HAP-1 (cell line): ENCODE measurements at regions not wholly inside any gene's neighbourhood (a gene's known extent, or its start where the extent isn't known, plus 50 kb on each side); places are given as distances from the start of the nearest gene placed in this dataset.

Experiments used
- DNase-seq, 2 experiments: peaks; one replicate each; pipeline ENCODE4 v3.0.0-alpha.2; 2016 to 2020; ENCODE audit warnings: low spot score in 2 of 2
- H3K27me3 ChIP-seq: fragments of 250-450 bp; sonication (Bioruptor Pico); 2 replicates; pipeline ENCODE4 v1.5.1; 2020; ENCODE audit warnings: low read depth, mild to moderate bottlenecking, moderate library complexity
- H3K36me3 ChIP-seq: fragments of 250-450 bp; sonication (Bioruptor Pico); replicated peaks from 2 replicates; pipeline ENCODE4 v1.5.1; 2020; ENCODE audit warnings: mild to moderate bottlenecking
- H3K4me1 ChIP-seq: fragments of 250-450 bp; sonication (Bioruptor Pico); 2 replicates; pipeline ENCODE4 v1.5.1; 2020; ENCODE audit warnings: mild to moderate bottlenecking
- H3K4me3 ChIP-seq: fragments of 250-450 bp; sonication (Bioruptor Pico); 2 replicates; pipeline ENCODE4 v1.5.1; 2020; ENCODE audit warnings: mild to moderate bottlenecking, moderate library complexity
- H3K9me3 ChIP-seq: fragments of 250-450 bp; sonication (Bioruptor Pico); 2 replicates; pipeline ENCODE4 v1.5.1; 2020; ENCODE audit warnings: mild to moderate bottlenecking, moderate library complexity
- in situ Hi-C: fragments of 300-500 bp; cut with MboI; formaldehyde crosslinking; loops from 3 replicates; pipeline ENCODE4 v1.14.3; 2020; ENCODE audit warnings: low sequenced_read_pairs, inconsistent platforms, mixed read lengths

GRCh38 chr1:212181015-212181882 lies 104.0 kb upstream of the PPP2R5A start:
- Histone ChIP-seq H3K36me3 (no peaks in the 10 kb centered on the region), H3K9me3 (no peaks in the 10 kb centered on the region), H3K4me1 (no peaks in the 10 kb centered on the region), H3K4me3 (no peak overlapping the region), H3K27me3 (no peaks in the 10 kb centered on the region)
- no peak for DNase-seq
- in situ Hi-C loops = no loop called here

- in situ Hi-C loops = no loop called here
- Histone ChIP-seq H3K36me3 (no peaks in the 10 kb centered on the region), H3K27me3 (no peaks in the 10 kb centered on the region), H3K9me3 (no peaks in the 10 kb centered on the region), H3K4me3 (no peak overlapping the region), H3K4me1 (no peaks in the 10 kb centered on the region)
- DNase-seq = no peak
Observed at GRCh38 chr1:212182171-212182570, 103.0 kb upstream of the PPP2R5A start.

GRCh38 chr1:212182579-212182978 lies 102.6 kb upstream of the PPP2R5A start:
- DNase-seq = no peak
- H3K4me3 ChIP-seq = no peak overlapping the region
- H3K27me3 ChIP-seq = no peaks in the 10 kb centered on the region
- H3K9me3 ChIP-seq = no peaks in the 10 kb centered on the region
- H3K36me3 ChIP-seq = no peaks in the 10 kb centered on the region
- in situ Hi-C loops = no loop called here
- no peaks in the 10 kb centered on the region for H3K4me1 ChIP-seq

GRCh38 chr1:212186427-212187207 lies 98.6 kb upstream of the PPP2R5A start:
- no peaks in the 10 kb centered on the region for H3K4me1 ChIP-seq

GRCh38 chr1:212188599-212189351 lies 96.4 kb upstream of the PPP2R5A start:
- Histone ChIP-seq H3K36me3 (no peaks in the 10 kb centered on the region), H3K4me3 (no peak overlapping the region), H3K9me3 (no peaks in the 10 kb centered on the region), H3K27me3 (no peaks in the 10 kb centered on the region), H3K4me1 (no peaks in the 10 kb centered on the region)
- no peak for DNase-seq
- in situ Hi-C loops = no loop called here

More at GRCh38 chr1:212186427-212187207, 98.6 kb upstream of the PPP2R5A start:
- Histone ChIP-seq H3K4me3 (no peak overlapping the region), H3K36me3 (no peaks in the 10 kb centered on the region), H3K27me3 (no peaks in the 10 kb centered on the region), H3K9me3 (no peaks in the 10 kb centered on the region)
- in situ Hi-C loops = no loop called here
- DNase-seq = no peak

- H3K36me3 ChIP-seq = no peaks in the 10 kb centered on the region
- in situ Hi-C loops = no loop called here
Observed at GRCh38 chr1:212189352-212189738, 95.9 kb upstream of the PPP2R5A start.

GRCh38 chr1:212190169-212190568 lies 95.0 kb upstream of the PPP2R5A start:
- Histone ChIP-seq H3K4me1 (no peaks in the 10 kb centered on the region), H3K4me3 (no peak overlapping the region), H3K9me3 (no peaks in the 10 kb centered on the region; the same call in 1 of the 2 replicates), H3K27me3 (no peaks in the 10 kb centered on the region), H3K36me3 (no peaks in the 10 kb centered on the region)
- in situ Hi-C loops = no loop called here
- DNase-seq = no peak

More at GRCh38 chr1:212189352-212189738, 95.9 kb upstream of the PPP2R5A start:
- Histone ChIP-seq H3K4me1 (no peaks in the 10 kb centered on the region), H3K9me3 (no peaks in the 10 kb centered on the region; the same call in 1 of the 2 replicates), H3K27me3 (no peaks in the 10 kb centered on the region), H3K4me3 (no peak overlapping the region)
- no peak for DNase-seq

GRCh38 chr1:212192261-212192998 lies 92.8 kb upstream of the PPP2R5A start:
- Histone ChIP-seq H3K27me3 (no peaks in the 10 kb centered on the region), H3K9me3 (no peaks in the 10 kb centered on the region; the same call in 1 of the 2 replicates), H3K4me1 (no peaks in the 10 kb centered on the region), H3K4me3 (no peak overlapping the region), H3K36me3 (no peaks in the 10 kb centered on the region)
- in situ Hi-C loops = no loop called here
- DNase-seq = no peak

GRCh38 chr1:212196355-212196754 lies 88.9 kb upstream of the PPP2R5A start:
- in situ Hi-C loops = no loop called here
- no peaks in the 10 kb centered on the region for H3K27me3 ChIP-seq
- H3K36me3 ChIP-seq = no peaks in the 10 kb centered on the region
- no peaks in the 10 kb centered on the region for H3K4me1 ChIP-seq
- DNase-seq = no peak
- H3K9me3 ChIP-seq = no peaks in the 10 kb centered on the region; the same call in 1 of the 2 replicates
- no peak overlapping the region for H3K4me3 ChIP-seq

GRCh38 chr1:212201461-212201860 lies 83.7 kb upstream of the PPP2R5A start:
- Histone ChIP-seq H3K9me3 (no peaks in the 10 kb centered on the region), H3K27me3 (no peaks in the 10 kb centered on the region), H3K36me3 (no peaks in the 10 kb centered on the region), H3K4me3 (no peak overlapping the region), H3K4me1 (peaks cover 21% of the 10 kb centered on the region)
- in situ Hi-C loops = no loop called here
- DNase-seq = no peak

GRCh38 chr1:212203630-212204029 lies 81.6 kb upstream of the PPP2R5A start:
- Histone ChIP-seq H3K36me3 (no peaks in the 10 kb centered on the region), H3K4me3 (no peak overlapping the region), H3K27me3 (no peaks in the 10 kb centered on the region), H3K4me1 (peaks cover 21% of the 10 kb centered on the region), H3K9me3 (no peaks in the 10 kb centered on the region)
- DNase-seq = peak; percentile 28 to 52
- in situ Hi-C loops = no loop called here

GRCh38 chr1:212205006-212205405 lies 80.2 kb upstream of the PPP2R5A start:
- in situ Hi-C loops = no loop called here
- Histone ChIP-seq H3K27me3 (no peaks in the 10 kb centered on the region), H3K9me3 (no peaks in the 10 kb centered on the region), H3K4me1 (peaks cover 21% of the 10 kb centered on the region), H3K36me3 (no peaks in the 10 kb centered on the region), H3K4me3 (no peak overlapping the region)
- DNase-seq = peak; percentile 48 to 61

- Histone ChIP-seq H3K4me3 (no peak overlapping the region), H3K4me1 (peaks cover 21% of the 10 kb centered on the region), H3K27me3 (no peaks in the 10 kb centered on the region), H3K36me3 (no peaks in the 10 kb centered on the region), H3K9me3 (no peaks in the 10 kb centered on the region)
- no peak for DNase-seq
- in situ Hi-C loops = no loop called here
Observed at GRCh38 chr1:212205843-212206242, 79.4 kb upstream of the PPP2R5A start.
